Fibroblast of pulmonary artery (primary cell): ENCODE measurements at regions not wholly inside any gene's neighbourhood (a gene's known extent, or its start where the extent isn't known, plus 50 kb on each side); places are given as distances from the start of the nearest gene placed in this dataset.

Source experiments
- DNase-seq: peaks from one replicate; pipeline ENCODE4 v3.0.0-alpha.2; 2010; ENCODE audit warnings: low read depth
- H3K4me3 ChIP-seq: replicated peaks from 2 replicates; pipeline ENCODE4 v1.5.1; 2011; ENCODE audit warnings: low read depth, mild to moderate bottlenecking, control low read depth, low read length, moderate library complexity
- TF ChIP-seq, protein P1 (sequence below): IDR thresholded peaks from 2 replicates; pipeline ENCODE4 v1.5.1; 2011; ENCODE audit warnings: mild to moderate bottlenecking, control low read depth, low read length, inconsistent platforms; ENCODE audit errors: missing control alignments

DNA sequence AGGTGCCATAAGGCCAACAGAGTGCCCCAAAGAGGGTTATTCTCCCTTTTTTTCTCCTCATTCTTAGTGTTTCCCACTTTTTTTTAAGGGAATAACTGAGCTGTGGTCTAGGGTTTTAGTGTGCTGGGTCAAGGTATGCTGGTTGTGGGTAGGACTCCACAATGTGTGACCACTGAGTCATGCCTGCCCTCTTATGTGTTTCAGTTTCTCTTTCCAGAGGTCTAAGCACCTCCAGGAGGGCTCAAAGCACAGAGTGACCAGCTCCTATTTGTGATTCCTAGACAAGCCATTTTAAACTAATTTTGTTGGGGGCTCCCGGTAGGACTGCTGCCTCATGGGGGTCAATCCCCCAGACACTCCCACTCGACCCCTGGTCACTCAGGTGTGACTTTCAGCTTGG, 80.5 kb upstream of the GC start:
- TF ChIP-seq, protein P1, sequence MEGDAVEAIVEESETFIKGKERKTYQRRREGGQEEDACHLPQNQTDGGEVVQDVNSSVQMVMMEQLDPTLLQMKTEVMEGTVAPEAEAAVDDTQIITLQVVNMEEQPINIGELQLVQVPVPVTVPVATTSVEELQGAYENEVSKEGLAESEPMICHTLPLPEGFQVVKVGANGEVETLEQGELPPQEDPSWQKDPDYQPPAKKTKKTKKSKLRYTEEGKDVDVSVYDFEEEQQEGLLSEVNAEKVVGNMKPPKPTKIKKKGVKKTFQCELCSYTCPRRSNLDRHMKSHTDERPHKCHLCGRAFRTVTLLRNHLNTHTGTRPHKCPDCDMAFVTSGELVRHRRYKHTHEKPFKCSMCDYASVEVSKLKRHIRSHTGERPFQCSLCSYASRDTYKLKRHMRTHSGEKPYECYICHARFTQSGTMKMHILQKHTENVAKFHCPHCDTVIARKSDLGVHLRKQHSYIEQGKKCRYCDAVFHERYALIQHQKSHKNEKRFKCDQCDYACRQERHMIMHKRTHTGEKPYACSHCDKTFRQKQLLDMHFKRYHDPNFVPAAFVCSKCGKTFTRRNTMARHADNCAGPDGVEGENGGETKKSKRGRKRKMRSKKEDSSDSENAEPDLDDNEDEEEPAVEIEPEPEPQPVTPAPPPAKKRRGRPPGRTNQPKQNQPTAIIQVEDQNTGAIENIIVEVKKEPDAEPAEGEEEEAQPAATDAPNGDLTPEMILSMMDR = no peak
- DNase-seq = no peak
- no peak overlapping the region for H3K4me3 ChIP-seq

DNA sequence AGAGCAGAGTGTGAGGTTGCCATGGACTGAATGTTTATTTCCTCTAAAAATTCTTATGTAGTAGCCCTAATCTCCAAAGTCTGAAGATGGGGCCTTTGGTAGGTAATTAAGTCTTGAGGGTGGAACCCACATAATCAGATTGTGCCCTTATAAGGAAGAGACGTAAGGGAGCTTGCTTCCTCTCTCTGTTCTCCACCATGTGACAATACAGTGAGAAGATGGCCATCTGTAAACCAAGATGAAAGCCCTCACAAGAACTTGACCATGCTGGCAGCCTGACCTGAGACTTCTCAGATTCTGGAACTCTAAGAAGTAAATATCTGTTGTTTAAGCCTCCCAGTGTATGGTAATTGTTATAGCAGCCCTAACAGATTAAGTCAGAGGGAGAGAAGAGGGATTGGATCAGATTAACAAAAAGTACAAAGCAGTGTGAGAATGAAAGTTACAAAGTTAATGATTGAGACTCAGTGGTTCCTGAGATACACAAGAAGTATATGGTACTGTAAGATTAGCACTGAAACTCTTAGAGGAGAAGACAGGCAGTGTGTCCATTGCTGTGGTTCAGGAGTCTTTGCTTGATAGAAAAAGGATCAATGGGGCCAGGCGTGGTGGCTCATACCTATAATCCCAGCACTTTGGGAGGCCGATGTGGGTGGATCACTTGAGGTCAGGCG, 82.5 kb upstream of the GC start:
- TF ChIP-seq, protein P1 = no peak

DNA sequence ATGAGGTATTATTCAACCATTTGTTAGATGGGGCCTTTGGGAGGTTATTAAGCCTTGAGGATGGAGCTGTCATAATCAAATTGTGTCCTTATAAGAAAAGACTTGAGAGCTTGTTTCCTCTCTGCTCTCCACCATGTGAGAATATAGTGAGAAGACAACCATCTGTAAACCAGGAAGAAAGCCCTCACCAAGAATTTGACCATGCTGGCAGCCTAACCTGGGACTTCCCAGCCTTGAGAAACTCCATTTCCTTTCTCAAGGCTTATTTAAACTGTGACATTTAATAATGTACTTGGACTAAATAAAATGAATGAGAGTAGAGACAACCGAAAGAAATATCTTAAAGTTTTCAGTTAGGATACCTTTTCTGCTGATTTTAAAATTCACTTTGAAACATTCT, 83.7 kb upstream of the GC start:
- DNase-seq = peak; percentile 11
- no peak overlapping the region for H3K4me3 ChIP-seq
- TF ChIP-seq, protein P1 = no peak

More for the DNA sequence above, 82.5 kb upstream of the GC start:
- no peak for DNase-seq
- H3K4me3 ChIP-seq = no peak overlapping the region

DNA sequence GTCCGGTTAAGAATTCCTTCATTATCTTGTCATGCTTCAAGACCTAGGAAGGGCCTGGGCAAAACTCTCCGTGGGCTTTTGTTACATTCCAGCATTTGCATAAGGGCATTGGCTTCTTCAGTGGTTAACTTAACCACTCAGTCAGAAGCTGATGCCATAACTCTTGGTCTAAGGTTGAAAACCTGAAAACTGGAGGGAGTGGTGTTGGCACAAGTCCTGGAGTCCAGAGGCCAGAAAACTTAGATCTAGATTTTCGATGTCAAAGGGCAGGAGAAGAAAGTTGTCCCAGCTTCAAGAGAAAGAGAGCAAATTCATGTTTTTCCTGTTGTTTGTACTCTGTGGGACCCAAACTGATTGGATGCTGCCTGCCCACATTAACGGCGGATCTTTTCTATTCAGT, 86.6 kb upstream of the GC start:
- TF ChIP-seq, protein P1 = no peak
- H3K4me3 ChIP-seq = no peak overlapping the region
- DNase-seq = no peak

DNA sequence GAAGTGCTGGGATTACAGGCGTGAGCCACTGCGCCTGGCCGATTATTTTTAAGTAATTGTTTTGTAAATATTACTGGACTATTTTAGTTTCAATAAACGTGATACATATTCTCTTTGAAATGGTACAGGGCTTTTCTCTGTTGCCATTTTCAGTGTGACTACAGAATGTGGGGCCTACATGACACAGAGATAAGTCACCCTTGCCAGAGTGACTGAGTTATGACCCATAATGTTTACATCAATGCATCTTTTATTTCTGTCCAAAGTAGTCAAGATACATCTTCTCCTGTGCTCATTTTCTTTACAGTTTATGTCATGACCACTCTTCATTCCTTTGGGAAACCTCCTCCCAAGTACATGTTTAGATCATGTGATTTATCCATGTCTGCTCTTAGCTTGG, 88.3 kb upstream of the GC start:
- H3K4me3 ChIP-seq = no peak overlapping the region
- TF ChIP-seq, protein P1 = no peak
- DNase-seq = no peak

DNA sequence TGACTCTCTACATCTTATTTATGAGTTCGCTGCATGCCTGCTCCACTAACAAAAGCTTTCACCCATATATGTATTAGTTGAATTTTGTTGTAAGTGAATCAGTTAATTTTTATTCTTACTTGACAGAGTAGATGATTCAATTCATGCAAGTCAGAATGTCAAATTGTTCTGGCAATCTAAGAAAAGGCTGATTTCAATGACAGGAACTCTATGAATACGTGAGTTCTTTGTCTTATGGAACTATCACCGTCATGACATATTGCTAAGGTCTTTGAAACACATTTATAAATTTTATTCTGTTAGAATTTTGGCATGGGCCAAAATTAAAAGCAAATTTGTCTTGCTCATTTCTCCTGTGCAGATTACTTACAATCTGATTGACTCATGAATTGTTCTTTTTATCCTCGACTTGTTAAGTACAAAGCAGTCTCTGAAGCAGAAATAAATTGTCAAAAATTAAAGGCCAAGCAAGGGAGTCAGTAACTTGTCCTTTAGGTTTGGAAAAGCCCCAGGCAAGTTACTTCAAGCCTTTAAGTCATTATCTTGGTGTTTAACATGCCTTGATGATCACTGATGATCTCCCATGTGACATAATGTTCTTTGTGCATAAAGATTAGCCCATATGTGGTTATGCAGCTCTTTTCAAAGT, 89.0 kb upstream of the GC start:
- no peak overlapping the region for H3K4me3 ChIP-seq
- no peak for DNase-seq
- TF ChIP-seq, protein P1 = no peak

DNA sequence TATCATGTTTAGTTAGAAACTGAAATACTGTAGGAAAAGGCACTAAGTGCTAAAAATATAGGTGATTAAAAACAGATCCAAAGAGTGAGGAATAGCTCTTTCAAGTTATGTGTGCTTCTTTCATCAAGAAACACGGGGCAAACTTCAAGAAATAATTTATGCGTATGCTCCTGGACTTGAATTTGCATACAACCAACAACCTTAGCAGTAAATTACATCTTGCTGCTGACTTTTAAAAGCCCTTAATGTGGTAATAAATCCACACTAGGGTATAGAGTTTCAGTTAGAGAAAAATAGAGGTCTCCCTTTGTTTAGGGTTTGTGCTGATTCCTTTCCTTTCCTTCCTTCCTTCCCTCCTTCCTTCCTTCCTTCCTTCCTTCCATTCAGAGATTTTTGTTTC, 94.5 kb upstream of the GC start:
- H3K4me3 ChIP-seq = no peak overlapping the region

More for the DNA sequence above, 94.5 kb upstream of the GC start:
- DNase-seq = no peak
- TF ChIP-seq, protein P1 = no peak
